22Rv1 (cell line): ENCODE measurements at regions not wholly inside any gene's neighbourhood (a gene's known extent, or its start where the extent isn't known, plus 50 kb on each side); places are given as distances from the start of the nearest gene placed in this dataset.

Experiments
- CTCF ChIP-seq: fragments of 450-650 bp; IDR thresholded peaks from 2 replicates; pipeline ENCODE4 v1.5.1; 2017; ENCODE audit warnings: mild to moderate bottlenecking
- ZFX ChIP-seq: fragments of 450-650 bp; IDR thresholded peaks from 2 replicates; pipeline ENCODE4 v1.6.1; 2017; ENCODE audit warnings: antibody characterized with exemption, borderline replicate concordance

- TF ChIP-seq CTCF: no peak
- no peak for TF ChIP-seq ZFX
These were observed 65.4 kb downstream of the DRD1 start for GRCh38 chr5:175378444-175379028.
